IMR-90 (cell line): ENCODE measurements at regions not wholly inside any gene's neighbourhood (a gene's known extent, or its start where the extent isn't known, plus 50 kb on each side); places are given as distances from the start of the nearest gene placed in this dataset.

Source experiments
- ATAC-seq: fragments of 200-7000 bp; cut with Tn5 transposase; 2 replicates; pipeline ENCODE4 v1.9.1; 2020; ENCODE audit warnings: low read depth, mild to moderate bottlenecking, moderate library complexity
- BruUV-seq: library from RNA; stranded (reverse); fragments of 400-500 nt; replicated peaks from 2 replicates; lab custom pipeline; 2021; lab: Mats Ljungman, UMichigan
- CTCF ChIA-PET: fragments of 300-600 bp; formaldehyde crosslinking; extraction: SDS; loops from one replicate; lab custom pipeline; 2021; ENCODE audit warnings: antibody characterized with exemption; lab: Yijun Ruan, JAX
- POLR2A ChIA-PET: fragments of 300-600 bp; sonication (Branson Sonifier 250); formaldehyde crosslinking; loops from one replicate; lab custom pipeline; 2022; ENCODE audit warnings: antibody characterized with exemption; ENCODE audit not compliant: unreplicated experiment; lab: Charles Lee
- DNase-seq: peaks from one replicate; pipeline ENCODE4 v3.0.0; 2013
- H2AFZ ChIP-seq: replicated peaks from 2 replicates; pipeline ENCODE3; 2013; ENCODE audit warnings: low read length, mild to moderate bottlenecking; ENCODE audit not compliant: poor library complexity
- H2AK5ac ChIP-seq: 2 replicates; pipeline ENCODE4 v1.6.1; 2013; ENCODE audit warnings: low read depth, low read length, inconsistent platforms
- H2AK9ac ChIP-seq: replicated peaks from 2 replicates; pipeline ENCODE3; 2013; ENCODE audit warnings: mild to moderate bottlenecking, low read depth, low read length, moderate library complexity; ENCODE audit not compliant: poor library complexity
- H2BK120ac ChIP-seq: 2 replicates; pipeline ENCODE4 v1.6.1; 2013; ENCODE audit warnings: low read depth, low read length, inconsistent platforms
- H2BK15ac ChIP-seq: 3 replicates; pipeline ENCODE4 v1.6.1; 2013; ENCODE audit warnings: low read depth, low read length, inconsistent platforms
- H2BK20ac ChIP-seq: 2 replicates; pipeline ENCODE4 v1.6.1; 2013; ENCODE audit warnings: low read depth, mild to moderate bottlenecking, inconsistent platforms, low read length, moderate library complexity
- H2BK5ac ChIP-seq: 2 replicates; pipeline ENCODE4 v1.6.1; 2013; ENCODE audit warnings: mild to moderate bottlenecking, low read depth, low read length, inconsistent platforms; ENCODE audit not compliant: poor library complexity, severe bottlenecking
- H3K14ac ChIP-seq: replicated peaks from 2 replicates; pipeline ENCODE4 v1.6.1; 2013; ENCODE audit warnings: low read depth, low read length, inconsistent platforms
- H3K18ac ChIP-seq: 2 replicates; pipeline ENCODE4 v1.6.1; 2013; ENCODE audit warnings: low read depth, low read length, control low read depth
- H3K23ac ChIP-seq: 2 replicates; pipeline ENCODE4 v1.6.1; 2013; ENCODE audit warnings: low read depth, low read length, inconsistent platforms
- H3K27ac ChIP-seq: 2 replicates; pipeline ENCODE4 v1.5.1; 2013; ENCODE audit warnings: mild to moderate bottlenecking, control low read depth, low read length; ENCODE audit not compliant: insufficient read depth
- H3K27me3 ChIP-seq: 2 replicates; pipeline ENCODE4 v1.6.1; 2013; ENCODE audit warnings: low read length; ENCODE audit not compliant: control insufficient read depth, insufficient read depth
- H3K36me3 ChIP-seq: 2 replicates; pipeline ENCODE4 v1.6.1; 2013; ENCODE audit warnings: low read length, mixed read lengths; ENCODE audit not compliant: control insufficient read depth, insufficient read depth
- H3K4ac ChIP-seq: 2 replicates; pipeline ENCODE4 v1.6.1; 2013; ENCODE audit warnings: low read depth, low read length, inconsistent platforms
- H3K4me1 ChIP-seq: 2 replicates; pipeline ENCODE4 v1.6.1; 2013; ENCODE audit warnings: low read length, mixed read lengths; ENCODE audit not compliant: control insufficient read depth, insufficient read depth
- H3K4me2 ChIP-seq: 2 replicates; pipeline ENCODE4 v1.6.1; 2013; ENCODE audit warnings: low read depth, mild to moderate bottlenecking, control low read depth, low read length, moderate library complexity
- H3K4me3 ChIP-seq: 2 replicates; pipeline ENCODE4 v1.5.1; 2013; ENCODE audit warnings: low read depth, mild to moderate bottlenecking, control low read depth, low read length, moderate library complexity; ENCODE audit not compliant: insufficient read depth
- H3K56ac ChIP-seq: 2 replicates; pipeline ENCODE4 v1.6.1; 2013; ENCODE audit warnings: low read length, inconsistent platforms; ENCODE audit not compliant: insufficient read depth; ENCODE audit errors: extremely low read depth
- H3K79me1 ChIP-seq, 2 experiments: 2 replicates each; pipeline ENCODE4 v1.6.1; 2013; ENCODE audit warnings: low read length in 2 of 2, inconsistent platforms in 1 of 2, low read depth in 1 of 2
- H3K9ac ChIP-seq: 2 replicates; pipeline ENCODE4 v1.6.1; 2013; ENCODE audit warnings: low read depth, low read length, control low read depth
- H3K9me1 ChIP-seq: 2 replicates; pipeline ENCODE4 v1.6.1; 2013; ENCODE audit warnings: low read length, inconsistent platforms; ENCODE audit not compliant: insufficient read depth
- H3K9me3 ChIP-seq: 2 replicates; pipeline ENCODE4 v1.6.1; 2013; ENCODE audit warnings: low read length; ENCODE audit not compliant: control insufficient read depth, insufficient read depth
- H4K20me1 ChIP-seq: 2 replicates; pipeline ENCODE4 v1.6.1; 2013; ENCODE audit warnings: low read length, inconsistent platforms; ENCODE audit not compliant: insufficient read depth
- H4K5ac ChIP-seq: 2 replicates; pipeline ENCODE4 v1.6.1; 2013; ENCODE audit warnings: mild to moderate bottlenecking, low read depth, low read length, control low read depth
- H4K8ac ChIP-seq, 2 experiments: 2 replicates each; pipeline ENCODE4 v1.6.1; 2013; ENCODE audit warnings: low read depth in 2 of 2, low read length in 2 of 2, control low read depth in 1 of 2, inconsistent platforms in 1 of 2
- H4K91ac ChIP-seq: 2 replicates; pipeline ENCODE4 v1.6.1; 2013; ENCODE audit warnings: low read depth, low read length, inconsistent platforms; ENCODE audit not compliant: insufficient read depth
- BHLHE40 ChIP-seq: fragments of 150-350 bp; IDR thresholded peaks from 2 replicates; pipeline ENCODE4 v1.6.1; 2016; ENCODE audit warnings: mild to moderate bottlenecking, low read depth, low read length
- CEBPB ChIP-seq: IDR thresholded peaks from 2 replicates; pipeline ENCODE4 v1.6.1; 2012; ENCODE audit warnings: low read depth, low read length, improper control_type of control experiment
- CHD1 ChIP-seq: IDR thresholded peaks from 2 replicates; pipeline ENCODE4 v1.6.1; 2012; ENCODE audit warnings: low read depth, low read length, improper control_type of control experiment
- FOS ChIP-seq: fragments of 150-350 bp; IDR thresholded peaks from 2 replicates; pipeline ENCODE4 v1.6.1; 2016; ENCODE audit warnings: low read depth, low read length
- MAFK ChIP-seq: IDR thresholded peaks from 2 replicates; pipeline ENCODE4 v1.6.1; 2012; ENCODE audit warnings: low read depth, low read length, improper control_type of control experiment
- MAZ ChIP-seq: IDR thresholded peaks from 2 replicates; pipeline ENCODE4 v1.6.1; 2012; ENCODE audit warnings: low read depth, mild to moderate bottlenecking, low read length, improper control_type of control experiment, moderate library complexity, borderline replicate concordance
- MXI1 ChIP-seq: IDR thresholded peaks from 2 replicates; pipeline ENCODE4 v1.6.1; 2012; ENCODE audit warnings: low read depth, mild to moderate bottlenecking, low read length, moderate library complexity, borderline replicate concordance
- NFE2L2 ChIP-seq: fragments of 150-350 bp; IDR thresholded peaks from 2 replicates; pipeline ENCODE4 v1.6.1; 2016; ENCODE audit warnings: low read depth, mild to moderate bottlenecking, low read length
- POLR2A ChIP-seq: IDR thresholded peaks from 2 replicates; pipeline ENCODE4 v1.6.1; 2012; ENCODE audit warnings: mild to moderate bottlenecking, low read depth, low read length
- RAD21 ChIP-seq: IDR thresholded peaks from 2 replicates; pipeline ENCODE4 v1.6.1; 2012; ENCODE audit warnings: low read length, improper control_type of control experiment
- RCOR1 ChIP-seq: IDR thresholded peaks from 2 replicates; pipeline ENCODE4 v1.6.1; 2012; ENCODE audit warnings: mild to moderate bottlenecking, low read length, improper control_type of control experiment; ENCODE audit not compliant: insufficient replicate concordance
- RFX5 ChIP-seq: IDR thresholded peaks from 2 replicates; pipeline ENCODE4 v1.8.0; 2012; ENCODE audit warnings: low read depth, mild to moderate bottlenecking, low read length, moderate library complexity
- SMC3 ChIP-seq: fragments of 150-350 bp; IDR thresholded peaks from 2 replicates; pipeline ENCODE4 v1.6.1; 2016; ENCODE audit warnings: low read depth, mild to moderate bottlenecking, antibody characterized with exemption, low read length, moderate library complexity
- USF2 ChIP-seq: fragments of 150-350 bp; IDR thresholded peaks from 2 replicates; pipeline ENCODE4 v1.6.1; 2017; ENCODE audit warnings: mild to moderate bottlenecking, antibody characterized with exemption, low read length, low read depth
- WGBS, 2 experiments: methylation state at CpG; one replicate each; pipeline versions ENCODE4 v1.1.5 to v1.1.7; 2013; ENCODE audit warnings: missing lambda C conversion rate in 2 of 2; ENCODE audit not compliant: insufficient read length in 1 of 2; ENCODE audit errors: extremely low coverage in 2 of 2; 5-methylcytosine and 5-hydroxymethylcytosine counted together
- dilution Hi-C: fragments of 300-500 bp; cut with HindIII; formaldehyde crosslinking; loops from one replicate; pipeline ENCODE4 v1.14.3; 2018; ENCODE audit warnings: low sequenced_read_pairs; ENCODE audit not compliant: unreplicated experiment
- in situ Hi-C: fragments of 300-500 bp; cut with MboI; formaldehyde crosslinking; loops from 3 replicates; pipeline ENCODE4 v1.14.3; 2019; ENCODE audit warnings: low sequenced_read_pairs, inconsistent platforms, mixed read lengths
- intact Hi-C: fragments of 100-400 bp; cut with micrococcal nuclease; formaldehyde crosslinking; loops from 2 replicates; pipeline ENCODE4 v1.10.0; 2022
- TF ChIP-seq, protein P1 (sequence below): fragments of 150-350 bp; IDR thresholded peaks from 2 replicates; pipeline ENCODE4 v1.6.1; 2016; ENCODE audit warnings: low read depth, mild to moderate bottlenecking, low read length, moderate library complexity, borderline replicate concordance
- TF ChIP-seq, protein P2 (sequence below): conservative IDR thresholded peaks from 2 replicates; pipeline ENCODE4 v1.5.1; 2012; ENCODE audit warnings: mild to moderate bottlenecking, low read depth, low read length, improper control_type of control experiment

DNA sequence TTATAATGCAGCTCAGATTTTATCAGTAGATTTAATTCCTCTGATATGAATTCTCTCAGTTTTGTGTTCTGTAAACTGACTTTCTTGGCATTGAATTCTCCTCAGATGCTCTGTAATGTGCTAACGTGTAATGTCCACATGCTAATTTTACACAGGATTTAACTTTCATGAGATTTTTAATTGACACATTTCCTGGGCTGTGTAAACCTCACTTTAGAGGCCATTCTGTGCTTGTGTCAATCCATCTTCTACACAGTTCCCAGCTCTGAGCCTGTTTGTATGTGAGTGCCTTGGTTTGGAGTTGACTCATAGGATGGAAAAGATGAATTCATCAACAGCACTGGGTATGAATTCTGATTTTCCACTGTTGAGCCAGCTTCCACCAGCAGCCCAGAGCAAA, 476.7 kb upstream of the GCFC2 start:
- no peaks in the 10 kb centered on the region for H3K27me3 ChIP-seq
- H3K18ac ChIP-seq, result no peak overlapping the region
- no peak overlapping the region for H2AK5ac ChIP-seq
- H2AFZ ChIP-seq, result no peak overlapping the region
- H2BK15ac ChIP-seq, result no peak overlapping the region
- CTCF ChIA-PET, result interaction anchor here (1.6 kb wide), 1 partner anchor 9 kb away, joined by 5 read pairs; no protein-coding TSS in a partner anchor
- POLR2A ChIA-PET, result no interaction called here
- H3K9me3 ChIP-seq, result no peaks in the 10 kb centered on the region
- no peak for ATAC-seq
- H3K9ac ChIP-seq, result no peak overlapping the region
- no peak overlapping the region for H2BK20ac ChIP-seq
- no peak overlapping the region for H2AK9ac ChIP-seq
- H3K79me1 ChIP-seq, result no peaks in the 10 kb centered on the region
- no peak overlapping the region for H4K8ac ChIP-seq
- TF ChIP-seq POLR2A, result no peak
- TF ChIP-seq RAD21, result no peak
- TF ChIP-seq RFX5, result no peak
- TF ChIP-seq FOS, result no peak
- TF ChIP-seq CEBPB, result no peak
- TF ChIP-seq MAFK, result no peak
- no peak for TF ChIP-seq USF2
- no peak for TF ChIP-seq SMC3
- TF ChIP-seq CHD1, result no peak
- no peak for TF ChIP-seq RCOR1
- TF ChIP-seq BHLHE40, result no peak
- TF ChIP-seq, protein P1, sequence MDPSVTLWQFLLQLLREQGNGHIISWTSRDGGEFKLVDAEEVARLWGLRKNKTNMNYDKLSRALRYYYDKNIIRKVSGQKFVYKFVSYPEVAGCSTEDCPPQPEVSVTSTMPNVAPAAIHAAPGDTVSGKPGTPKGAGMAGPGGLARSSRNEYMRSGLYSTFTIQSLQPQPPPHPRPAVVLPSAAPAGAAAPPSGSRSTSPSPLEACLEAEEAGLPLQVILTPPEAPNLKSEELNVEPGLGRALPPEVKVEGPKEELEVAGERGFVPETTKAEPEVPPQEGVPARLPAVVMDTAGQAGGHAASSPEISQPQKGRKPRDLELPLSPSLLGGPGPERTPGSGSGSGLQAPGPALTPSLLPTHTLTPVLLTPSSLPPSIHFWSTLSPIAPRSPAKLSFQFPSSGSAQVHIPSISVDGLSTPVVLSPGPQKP, result no peak
- no peak for TF ChIP-seq MAZ
- TF ChIP-seq NFE2L2, result no peak
- no peak for TF ChIP-seq MXI1
- TF ChIP-seq, protein P2, sequence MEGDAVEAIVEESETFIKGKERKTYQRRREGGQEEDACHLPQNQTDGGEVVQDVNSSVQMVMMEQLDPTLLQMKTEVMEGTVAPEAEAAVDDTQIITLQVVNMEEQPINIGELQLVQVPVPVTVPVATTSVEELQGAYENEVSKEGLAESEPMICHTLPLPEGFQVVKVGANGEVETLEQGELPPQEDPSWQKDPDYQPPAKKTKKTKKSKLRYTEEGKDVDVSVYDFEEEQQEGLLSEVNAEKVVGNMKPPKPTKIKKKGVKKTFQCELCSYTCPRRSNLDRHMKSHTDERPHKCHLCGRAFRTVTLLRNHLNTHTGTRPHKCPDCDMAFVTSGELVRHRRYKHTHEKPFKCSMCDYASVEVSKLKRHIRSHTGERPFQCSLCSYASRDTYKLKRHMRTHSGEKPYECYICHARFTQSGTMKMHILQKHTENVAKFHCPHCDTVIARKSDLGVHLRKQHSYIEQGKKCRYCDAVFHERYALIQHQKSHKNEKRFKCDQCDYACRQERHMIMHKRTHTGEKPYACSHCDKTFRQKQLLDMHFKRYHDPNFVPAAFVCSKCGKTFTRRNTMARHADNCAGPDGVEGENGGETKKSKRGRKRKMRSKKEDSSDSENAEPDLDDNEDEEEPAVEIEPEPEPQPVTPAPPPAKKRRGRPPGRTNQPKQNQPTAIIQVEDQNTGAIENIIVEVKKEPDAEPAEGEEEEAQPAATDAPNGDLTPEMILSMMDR, result no peak
- no CpG with 5 or more reads among the region's 1 CpG for WGBS, 2 experiments
- H3K4me2 ChIP-seq, result no peak overlapping the region
- H4K5ac ChIP-seq, result no peak overlapping the region
- no peak overlapping the region for H2BK5ac ChIP-seq
- no peak overlapping the region for H3K14ac ChIP-seq
- H3K4me1 ChIP-seq, result no peaks in the 10 kb centered on the region
- no peak overlapping the region for H4K91ac ChIP-seq
- H3K27ac ChIP-seq, result no peak overlapping the region
- in situ Hi-C loops, result no loop called here
- H4K20me1 ChIP-seq, result no peaks in the 10 kb centered on the region
- no peak overlapping the region for H3K4me3 ChIP-seq
- no peaks in the 10 kb centered on the region for H3K9me1 ChIP-seq
- H2BK120ac ChIP-seq, result no peak overlapping the region
- BruUV-seq, result no TSS peak
- intact Hi-C loops, result no loop called here
- no peak overlapping the region for H3K56ac ChIP-seq
- H3K36me3 ChIP-seq, result no peaks in the 10 kb centered on the region
- no peak for DNase-seq
- H3K4ac ChIP-seq, result no peak overlapping the region
- dilution Hi-C loops, result no loop called here
- no peak overlapping the region for H3K23ac ChIP-seq
